B cell (primary cell): ENCODE measurements at regions not wholly inside any gene's neighbourhood (a gene's known extent, or its start where the extent isn't known, plus 50 kb on each side); places are given as distances from the start of the nearest gene placed in this dataset.

Experiments
- ATAC-seq: fragments of 200-7000 bp; cut with Tn5 transposase; one replicate; pipeline ENCODE4 v1.10.0; 2021; ENCODE audit warnings: low read depth, mild to moderate bottlenecking, moderate number of reproducible peaks, moderate library complexity
- CTCF ChIA-PET: fragments of 350-600 bp; sonication (Branson Sonifier 250); formaldehyde crosslinking; loops from one replicate; lab custom pipeline; 2021; ENCODE audit warnings: antibody characterized with exemption, inconsistent platforms; lab: Charles Lee
- POLR2A ChIA-PET: fragments of 350-600 bp; sonication (Branson Sonifier 250); formaldehyde crosslinking; loops from one replicate; lab custom pipeline; 2021; ENCODE audit warnings: antibody characterized with exemption; lab: Charles Lee
- DNase-seq: peaks from one replicate; pipeline ENCODE4 v3.0.0; 2013
- H2AFZ ChIP-seq: 2 replicates; pipeline ENCODE4 v1.6.1; 2012; ENCODE audit warnings: mild to moderate bottlenecking, low read depth, low read length; ENCODE audit not compliant: insufficient read depth, poor library complexity, severe bottlenecking
- H3K27ac ChIP-seq, 2 donors: 1 replicate in 1 of 2; 2 replicates in 1 of 2; pipeline ENCODE4 v1.5.1; 2012 to 2013; ENCODE audit warnings: low read length in 2 of 2, mild to moderate bottlenecking in 2 of 2, moderate library complexity in 1 of 2
- H3K27me3 ChIP-seq, 4 experiments: fragments of 200-600 bp in 1 of 4; sonication (generic) in 1 of 4; replicated peaks in 1 of 4; 1 replicate in 2 of 4; 2 replicates in 2 of 4; pipeline versions ENCODE4 v1.6.1 to v1.7.0; 2013 to 2016; ENCODE audit warnings: low read length in 3 of 4, mild to moderate bottlenecking in 2 of 4, mixed read lengths in 1 of 4, moderate library complexity in 1 of 4; ENCODE audit not compliant: insufficient read depth in 4 of 4, control insufficient read depth in 3 of 4; ENCODE audit errors: control extremely low read depth in 1 of 4
- H3K36me3 ChIP-seq, 2 experiments: replicated peaks in 1 of 2; 1 replicate in 1 of 2; 2 replicates in 1 of 2; pipeline versions ENCODE4 v1.6.1 to v1.7.1; 2013; ENCODE audit warnings: low read length in 1 of 2; ENCODE audit not compliant: insufficient read depth in 2 of 2, control insufficient read depth in 1 of 2; ENCODE audit errors: control extremely low read depth in 1 of 2, extremely low read depth in 1 of 2
- H3K4me1 ChIP-seq, 2 donors: fragments of 200-600 bp in 1 of 2; sonication (generic) in 1 of 2; 1 replicate in 1 of 2; 2 replicates in 1 of 2; pipeline versions ENCODE4 v1.5.1 to v1.6.1; 2013 to 2017; ENCODE audit warnings: low read length in 2 of 2; ENCODE audit not compliant: control insufficient read depth in 2 of 2, insufficient read depth in 2 of 2
- H3K4me2 ChIP-seq: replicated peaks from 2 replicates; pipeline ENCODE3; 2012; ENCODE audit warnings: mild to moderate bottlenecking, low read depth, low read length; ENCODE audit not compliant: poor library complexity, severe bottlenecking
- H3K4me3 ChIP-seq, 5 experiments: fragments of 200-600 bp in 1 of 5; sonication (generic) in 1 of 5; 1 replicate in 3 of 5; 2 replicates in 2 of 5; pipeline versions ENCODE4 v1.5.1 to v1.7.0; 2011 to 2016; ENCODE audit warnings: low read length in 4 of 5, mild to moderate bottlenecking in 4 of 5, low read depth in 2 of 5, control low read depth in 1 of 5, moderate library complexity in 1 of 5; ENCODE audit not compliant: insufficient read depth in 1 of 5; ENCODE audit errors: control extremely low read depth in 1 of 5, extremely low read depth in 1 of 5
- H3K79me2 ChIP-seq: fragments of 200-600 bp; sonication (generic); one replicate; pipeline ENCODE4 v1.6.0; 2016; ENCODE audit warnings: low read length; ENCODE audit not compliant: control insufficient read depth, insufficient read depth
- H3K9ac ChIP-seq: fragments of 200-600 bp; sonication (generic); 2 replicates; pipeline ENCODE4 v1.6.1; 2017; ENCODE audit warnings: mild to moderate bottlenecking, low read length, moderate library complexity
- H3K9me3 ChIP-seq, 3 donors: one replicate each; pipeline versions ENCODE4 v1.6.1 to v1.7.1; 2013; ENCODE audit warnings: low read length in 2 of 3; ENCODE audit not compliant: control insufficient read depth in 2 of 3, insufficient read depth in 1 of 3; ENCODE audit errors: control extremely low read depth in 1 of 3
- H4K20me1 ChIP-seq: 2 replicates; pipeline ENCODE4 v1.6.0; 2012; ENCODE audit warnings: mild to moderate bottlenecking, low read length; ENCODE audit not compliant: insufficient read depth, control insufficient read depth, poor library complexity, severe bottlenecking
- H3K27ac Mint-ChIP-seq: one replicate; pipeline ENCODE4 v1.8.0; 2021; ENCODE audit warnings: mixed read lengths
- H3K27me3 Mint-ChIP-seq: one replicate; pipeline ENCODE4 v1.8.0; 2021; ENCODE audit warnings: mixed read lengths
- H3K4me1 Mint-ChIP-seq: one replicate; pipeline ENCODE4 v1.8.0; 2021; ENCODE audit warnings: mixed read lengths
- H3K4me3 Mint-ChIP-seq: one replicate; pipeline ENCODE4 v1.8.0; 2021; ENCODE audit warnings: mixed read lengths
- H3K9me3 Mint-ChIP-seq: one replicate; pipeline ENCODE4 v1.8.0; 2022; ENCODE audit warnings: mixed read lengths; ENCODE audit not compliant: insufficient read depth
- CTCF ChIP-seq: fragments of 200-600 bp; IDR thresholded peaks from one replicate; pipeline ENCODE4 v1.8.0; 2022; ENCODE audit warnings: antibody characterized with exemption, mild to moderate bottlenecking
- EZH2 ChIP-seq: IDR thresholded peaks from 2 replicates; pipeline ENCODE4 v1.6.1; 2012; ENCODE audit warnings: borderline replicate concordance, low read depth, mild to moderate bottlenecking, moderate library complexity, low read length; ENCODE audit not compliant: insufficient read depth, poor library complexity, severe bottlenecking
- WGBS: methylation state at CpG from one replicate; pipeline ENCODE4 v1.1.5; 2013; ENCODE audit warnings: missing lambda C conversion rate; ENCODE audit not compliant: insufficient coverage; 5-methylcytosine and 5-hydroxymethylcytosine counted together
- intact Hi-C: fragments of 100-400 bp; cut with micrococcal nuclease; formaldehyde crosslinking; loops from one replicate; pipeline ENCODE4 v1.10.0; 2022

GRCh38 chr7:52727632-52728031 lies 307.8 kb upstream of the POM121L12 start:
- no peak for DNase-seq
- no peak overlapping the region for H3K4me3 ChIP-seq
- H3K27ac ChIP-seq, result no peak overlapping the region
- H2AFZ ChIP-seq, result no peak overlapping the region
- no peak overlapping the region for H3K4me3 Mint-ChIP-seq
- no peak overlapping the region for H3K27ac Mint-ChIP-seq
- no peak overlapping the region for H3K9ac ChIP-seq
- H3K4me1 ChIP-seq, result no peaks in the 10 kb centered on the region
- peaks cover 0 to 8% (median 3%) of the 10 kb centered on the region in 3 donors for H3K9me3 ChIP-seq
- ATAC-seq, result no peak
- H3K27me3 ChIP-seq, result no peaks in the 10 kb centered on the region
- no peaks in the 10 kb centered on the region for H3K4me1 Mint-ChIP-seq
- intact Hi-C loops, result no loop called here
- H3K9me3 Mint-ChIP-seq, result peaks cover 8% of the 10 kb centered on the region
- ChIA-PET CTCF (no interaction called here), POLR2A (no interaction called here)
- TF ChIP-seq EZH2, result no peak
- no peak for TF ChIP-seq CTCF
- H3K4me2 ChIP-seq, result no peak overlapping the region
- WGBS, result 0% methylated on average over 1 of the region's 2 CpGs
- H4K20me1 ChIP-seq, result no peaks in the 10 kb centered on the region
- no peaks in the 10 kb centered on the region for H3K27me3 Mint-ChIP-seq
- no peaks in the 10 kb centered on the region for H3K36me3 ChIP-seq
- no peaks in the 10 kb centered on the region for H3K79me2 ChIP-seq

- DNase-seq (no peak), ATAC-seq (no peak)
- Mint-ChIP-seq H3K9me3 (peaks cover 9% of the 10 kb centered on the region), H3K27me3 (no peaks in the 10 kb centered on the region), H3K27ac (no peak overlapping the region), H3K4me3 (no peak overlapping the region), H3K4me1 (no peaks in the 10 kb centered on the region)
- intact Hi-C loops, result no loop called here
- POLR2A ChIA-PET, result no interaction called here
- CTCF ChIA-PET, result no interaction called here
- Histone ChIP-seq H3K27ac (no peak overlapping the region), H3K79me2 (no peaks in the 10 kb centered on the region), H3K27me3 (no peaks in the 10 kb centered on the region), H3K4me2 (no peak overlapping the region), H3K9ac (no peak overlapping the region), H4K20me1 (no peaks in the 10 kb centered on the region), H3K36me3 (no peaks in the 10 kb centered on the region), H3K4me3 (no peak overlapping the region), H3K4me1 (no peaks in the 10 kb centered on the region), H2AFZ (no peak overlapping the region), H3K9me3 (peaks cover 0 to 8% (median 3%) of the 10 kb centered on the region in 3 donors)
- no CpG with 5 or more reads among the region's 2 CpGs for WGBS
- TF ChIP-seq EZH2 (no peak), CTCF (no peak)
These were observed 308.4 kb upstream of the POM121L12 start for GRCh38 chr7:52726986-52727385.
